ENCODE measurements at regions not wholly inside any gene's neighbourhood (a gene's known extent, or its start where the extent isn't known, plus 50 kb on each side); places are given as distances from the start of the nearest gene placed in this dataset.

DNA sequence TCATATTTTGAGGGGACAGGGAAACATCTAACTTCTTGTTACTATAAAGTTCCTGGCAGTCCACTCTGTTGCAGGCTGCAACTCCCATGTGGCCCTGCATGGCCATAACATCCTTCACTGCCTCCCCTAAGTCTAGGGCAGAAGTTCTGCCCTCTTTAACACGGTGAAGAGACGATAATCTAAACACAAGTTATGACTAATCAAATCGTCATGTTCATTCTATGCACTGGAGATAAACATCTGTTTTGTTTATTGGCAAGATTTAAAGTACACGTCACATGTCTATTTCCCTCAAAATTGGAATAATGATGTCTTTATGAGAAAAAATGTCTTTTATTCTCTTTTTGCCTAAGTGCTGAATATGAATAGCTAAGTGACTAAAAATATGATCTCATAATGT, 1629.4 kb downstream of the PCDH9 start:
- no peak for TF ChIP-seq NCOA1 (CRISPR knock-in tag; IDR thresholded peaks at IDR 0.05)
- no peak for TF ChIP-seq ZNF761 (CRISPR knock-in tag; conservative IDR thresholded peaks at IDR 0.05)
